Body of pancreas (tissue), 4 donors: ENCODE measurements at regions not wholly inside any gene's neighbourhood (a gene's known extent, or its start where the extent isn't known, plus 50 kb on each side); places are given as distances from the start of the nearest gene placed in this dataset.

ENCODE experiments used
- POLR2A ChIP-seq, 3 donors: fragments of 450-650 bp; IDR thresholded peaks; one replicate each; pipeline ENCODE4 v1.6.1; 2016; ENCODE audit warnings: antibody characterized with exemption in 3 of 3, mild to moderate bottlenecking in 2 of 3
- TF ChIP-seq, protein P1 (sequence below), 7 experiments: fragments of 450-650 bp in 4 of 7; fragments of 200-600 bp in 3 of 7; sonication (generic) in 3 of 7; IDR thresholded peaks; one replicate each; pipeline ENCODE4 v1.5.1; 2016 to 2019; ENCODE audit warnings: antibody characterized with exemption in 7 of 7

DNA sequence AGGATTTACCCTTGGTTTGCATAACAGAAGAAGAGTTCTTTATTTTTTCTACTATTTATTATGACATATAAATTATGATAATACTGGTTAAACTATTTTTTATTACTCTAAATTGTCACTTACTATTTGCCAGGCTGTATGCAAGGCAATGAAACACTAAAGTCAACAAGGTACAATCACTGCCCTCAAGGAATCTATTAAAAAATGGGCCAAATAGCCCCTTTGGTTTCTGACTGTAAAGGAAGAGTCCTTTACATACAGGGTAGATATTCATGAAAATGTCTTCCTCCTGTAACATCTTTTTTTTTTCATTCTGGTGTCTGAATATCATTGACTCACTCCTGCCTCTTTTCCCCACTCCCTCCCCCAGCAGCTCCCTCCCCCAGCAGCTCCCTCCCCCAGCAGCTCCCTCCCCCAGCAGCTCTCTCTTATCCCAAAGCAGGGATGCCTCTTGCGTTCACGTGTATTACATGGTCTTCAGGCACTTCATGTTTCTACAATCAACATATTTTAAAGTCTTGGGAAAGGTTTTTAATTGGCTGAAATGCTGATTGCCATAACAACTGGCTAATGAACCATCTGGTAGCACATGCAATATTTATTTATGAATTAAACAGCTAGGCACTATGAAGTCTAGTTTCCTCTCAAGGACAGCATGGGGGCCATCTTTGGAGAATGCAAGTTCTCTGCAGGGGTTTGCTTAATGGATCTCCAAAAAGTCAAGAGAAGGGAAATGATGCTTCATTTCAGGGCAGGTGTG lies 400.4 kb upstream of the PLXNA2 start:
- TF ChIP-seq, protein P1, sequence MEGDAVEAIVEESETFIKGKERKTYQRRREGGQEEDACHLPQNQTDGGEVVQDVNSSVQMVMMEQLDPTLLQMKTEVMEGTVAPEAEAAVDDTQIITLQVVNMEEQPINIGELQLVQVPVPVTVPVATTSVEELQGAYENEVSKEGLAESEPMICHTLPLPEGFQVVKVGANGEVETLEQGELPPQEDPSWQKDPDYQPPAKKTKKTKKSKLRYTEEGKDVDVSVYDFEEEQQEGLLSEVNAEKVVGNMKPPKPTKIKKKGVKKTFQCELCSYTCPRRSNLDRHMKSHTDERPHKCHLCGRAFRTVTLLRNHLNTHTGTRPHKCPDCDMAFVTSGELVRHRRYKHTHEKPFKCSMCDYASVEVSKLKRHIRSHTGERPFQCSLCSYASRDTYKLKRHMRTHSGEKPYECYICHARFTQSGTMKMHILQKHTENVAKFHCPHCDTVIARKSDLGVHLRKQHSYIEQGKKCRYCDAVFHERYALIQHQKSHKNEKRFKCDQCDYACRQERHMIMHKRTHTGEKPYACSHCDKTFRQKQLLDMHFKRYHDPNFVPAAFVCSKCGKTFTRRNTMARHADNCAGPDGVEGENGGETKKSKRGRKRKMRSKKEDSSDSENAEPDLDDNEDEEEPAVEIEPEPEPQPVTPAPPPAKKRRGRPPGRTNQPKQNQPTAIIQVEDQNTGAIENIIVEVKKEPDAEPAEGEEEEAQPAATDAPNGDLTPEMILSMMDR (IDR thresholded peaks at IDR 0.05), result no peak
- TF ChIP-seq POLR2A (IDR thresholded peaks at IDR 0.05), result no peak
